ENCODE measurements at regions not wholly inside any gene's neighbourhood (a gene's known extent, or its start where the extent isn't known, plus 50 kb on each side); places are given as distances from the start of the nearest gene placed in this dataset.

- no peak overlapping the region for H3K56ac ChIP-seq (ENCODE audit: extremely low read depth, insufficient read depth, low read length)
- ChIA-PET POLR2A (ENCODE audit: unreplicated experiment) (no interaction called here), CTCF (no interaction called here)
- in situ Hi-C loops (cut with MboI; ENCODE audit: low sequenced_read_pairs) (no loop called here), intact Hi-C loops (cut with micrococcal nuclease) (no loop called here), dilution Hi-C loops (cut with HindIII; ENCODE audit: low sequenced_read_pairs, unreplicated experiment) (no loop called here)
- H3K79me1 ChIP-seq (ENCODE audit: low read depth in 1 of 2, low read length in 2 of 2) = no peaks in the 10 kb centered on the region
- H3K27ac ChIP-seq (ENCODE audit: insufficient read depth, low read length) = no peak overlapping the region
- no peak overlapping the region for H4K91ac ChIP-seq (ENCODE audit: insufficient read depth, low read depth, low read length)
- no peak overlapping the region for H3K4me3 ChIP-seq (ENCODE audit: insufficient read depth, low read depth, low read length)
- H3K4me1 ChIP-seq (ENCODE audit: control insufficient read depth, insufficient read depth, low read length) = no peaks in the 10 kb centered on the region
- no peak overlapping the region for H2BK15ac ChIP-seq (ENCODE audit: low read depth, low read length)
- no peak overlapping the region for H3K4me2 ChIP-seq (ENCODE audit: low read depth, low read length)
- no peak overlapping the region for H2BK5ac ChIP-seq (ENCODE audit: low read depth, low read length, poor library complexity, severe bottlenecking)
- no peak overlapping the region for H3K18ac ChIP-seq (ENCODE audit: low read depth, low read length)
- H3K9me3 ChIP-seq (ENCODE audit: control insufficient read depth, insufficient read depth, low read length) = peaks cover 53% of the 10 kb centered on the region
- ATAC-seq (ENCODE audit: low read depth) (no peak), DNase-seq (no peak)
- TF ChIP-seq RFX5 (IDR thresholded peaks at IDR 0.05; ENCODE audit: low read depth, low read length) (no peak), MXI1 (IDR thresholded peaks at IDR 0.05; ENCODE audit: borderline replicate concordance, low read depth, low read length) (no peak), MAFK (IDR thresholded peaks at IDR 0.05; ENCODE audit: low read depth, low read length) (no peak), CTCF (conservative IDR thresholded peaks at IDR 0.05; ENCODE audit: low read depth, low read length) (no peak), CHD1 (IDR thresholded peaks at IDR 0.05; ENCODE audit: low read depth, low read length) (no peak), FOS (IDR thresholded peaks at IDR 0.05; ENCODE audit: low read depth, low read length) (no peak), CEBPB (IDR thresholded peaks at IDR 0.05; ENCODE audit: low read depth, low read length) (no peak), POLR2A (IDR thresholded peaks at IDR 0.05; ENCODE audit: low read depth, low read length) (no peak), MAZ (IDR thresholded peaks at IDR 0.05; ENCODE audit: borderline replicate concordance, low read depth, low read length) (no peak), ELK1 (IDR thresholded peaks at IDR 0.05; ENCODE audit: borderline replicate concordance, low read depth, low read length) (no peak), SMC3 (IDR thresholded peaks at IDR 0.05; ENCODE audit: low read depth, low read length) (no peak), BHLHE40 (IDR thresholded peaks at IDR 0.05; ENCODE audit: low read depth, low read length) (no peak), RCOR1 (IDR thresholded peaks at IDR 0.05; ENCODE audit: insufficient replicate concordance, low read length) (no peak)
- H3K9me1 ChIP-seq (ENCODE audit: insufficient read depth, low read length) = no peaks in the 10 kb centered on the region
- H3K23ac ChIP-seq (ENCODE audit: low read depth, low read length) = no peak overlapping the region
- H4K20me1 ChIP-seq (ENCODE audit: insufficient read depth, low read length) = no peaks in the 10 kb centered on the region
- H2AK9ac ChIP-seq (replicated peaks; ENCODE audit: low read depth, low read length, poor library complexity) = no peak overlapping the region
- no peak overlapping the region for H4K8ac ChIP-seq (ENCODE audit: low read depth in 2 of 2, low read length in 2 of 2)
- no peak overlapping the region for H3K9ac ChIP-seq (ENCODE audit: low read depth, low read length)
- H4K5ac ChIP-seq (ENCODE audit: low read depth, low read length) = no peak overlapping the region
- H2AK5ac ChIP-seq (ENCODE audit: low read depth, low read length) = no peak overlapping the region
- H3K14ac ChIP-seq (replicated peaks; ENCODE audit: low read depth, low read length) = no peak overlapping the region
- H3K27me3 ChIP-seq (ENCODE audit: control insufficient read depth, insufficient read depth, low read length) = no peaks in the 10 kb centered on the region
- no peak overlapping the region for H2BK20ac ChIP-seq (ENCODE audit: low read depth, low read length)
- no peaks in the 10 kb centered on the region for H3K36me3 ChIP-seq (ENCODE audit: control insufficient read depth, insufficient read depth, low read length)
- H2BK120ac ChIP-seq (ENCODE audit: low read depth, low read length) = no peak overlapping the region
- 66% methylated on average over 18 of the region's 26 CpGs; no CpG with 5 or more reads in 1 of the 2 experiments for WGBS, 2 experiments (ENCODE audit: extremely low coverage in 2 of 2, insufficient read length in 1 of 2)
- no TSS peak for BruUV-seq (replicated peaks)
- no peak overlapping the region for H2AFZ ChIP-seq (replicated peaks; ENCODE audit: low read length, poor library complexity)
- H3K4ac ChIP-seq (ENCODE audit: low read depth, low read length) = no peak overlapping the region
Observed at GRCh38 chr2:2935445-2936149, 442.0 kb downstream of the EIPR1 start.
